ENCODE measurements at regions not wholly inside any gene's neighbourhood (a gene's known extent, or its start where the extent isn't known, plus 50 kb on each side); places are given as distances from the start of the nearest gene placed in this dataset.

DNA sequence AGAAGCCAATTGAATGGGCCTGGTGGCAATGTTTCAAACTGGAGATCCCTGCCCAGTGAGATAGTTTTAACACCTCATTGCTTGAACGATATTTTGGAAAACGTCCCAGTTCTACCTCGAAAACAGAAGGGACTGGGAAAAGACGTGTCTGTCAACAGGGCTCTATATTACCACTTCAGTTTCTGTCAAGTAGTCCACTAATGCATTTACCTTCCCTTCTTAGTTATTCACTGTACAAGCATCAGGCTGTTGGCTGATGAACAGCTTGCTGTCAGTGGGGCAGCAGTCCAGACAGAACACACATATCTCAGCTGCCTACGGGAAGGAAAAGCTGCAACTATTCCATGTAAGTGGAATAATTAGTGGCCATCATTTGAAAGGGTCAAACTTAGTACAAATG lies 794.7 kb upstream of the GBE1 start:
- TF ChIP-seq, protein P1, sequence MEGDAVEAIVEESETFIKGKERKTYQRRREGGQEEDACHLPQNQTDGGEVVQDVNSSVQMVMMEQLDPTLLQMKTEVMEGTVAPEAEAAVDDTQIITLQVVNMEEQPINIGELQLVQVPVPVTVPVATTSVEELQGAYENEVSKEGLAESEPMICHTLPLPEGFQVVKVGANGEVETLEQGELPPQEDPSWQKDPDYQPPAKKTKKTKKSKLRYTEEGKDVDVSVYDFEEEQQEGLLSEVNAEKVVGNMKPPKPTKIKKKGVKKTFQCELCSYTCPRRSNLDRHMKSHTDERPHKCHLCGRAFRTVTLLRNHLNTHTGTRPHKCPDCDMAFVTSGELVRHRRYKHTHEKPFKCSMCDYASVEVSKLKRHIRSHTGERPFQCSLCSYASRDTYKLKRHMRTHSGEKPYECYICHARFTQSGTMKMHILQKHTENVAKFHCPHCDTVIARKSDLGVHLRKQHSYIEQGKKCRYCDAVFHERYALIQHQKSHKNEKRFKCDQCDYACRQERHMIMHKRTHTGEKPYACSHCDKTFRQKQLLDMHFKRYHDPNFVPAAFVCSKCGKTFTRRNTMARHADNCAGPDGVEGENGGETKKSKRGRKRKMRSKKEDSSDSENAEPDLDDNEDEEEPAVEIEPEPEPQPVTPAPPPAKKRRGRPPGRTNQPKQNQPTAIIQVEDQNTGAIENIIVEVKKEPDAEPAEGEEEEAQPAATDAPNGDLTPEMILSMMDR (IDR thresholded peaks at IDR 0.05): no peak
- TF ChIP-seq EP300 (IDR thresholded peaks at IDR 0.05) (no peak), POLR2AphosphoS5 (IDR thresholded peaks at IDR 0.05) (no peak)

Data from upper lobe of left lung (tissue), 4 donors.